Brain microvascular endothelial cell (primary cell): ENCODE measurements at regions not wholly inside any gene's neighbourhood (a gene's known extent, or its start where the extent isn't known, plus 50 kb on each side); places are given as distances from the start of the nearest gene placed in this dataset.

Experiments used
- DNase-seq: peaks from one replicate; pipeline ENCODE4 v3.0.0-alpha.2; 2020
- H3K27ac ChIP-seq: fragments of 250-450 bp; sonication (Bioruptor Pico); 2 replicates; pipeline ENCODE4 v1.5.1; 2020; ENCODE audit warnings: mild to moderate bottlenecking, moderate library complexity
- H3K27me3 ChIP-seq: fragments of 250-450 bp; sonication (Bioruptor Pico); replicated peaks from 2 replicates; pipeline ENCODE4 v1.5.1; 2020; ENCODE audit warnings: mild to moderate bottlenecking
- H3K36me3 ChIP-seq: fragments of 250-450 bp; sonication (Bioruptor Pico); replicated peaks from 2 replicates; pipeline ENCODE4 v1.5.1; 2020; ENCODE audit warnings: mild to moderate bottlenecking
- H3K4me3 ChIP-seq: 2 replicates; pipeline ENCODE4 v1.5.1; 2011; ENCODE audit warnings: low read depth, mild to moderate bottlenecking, control low read depth, low read length, moderate library complexity
- CTCF ChIP-seq: IDR thresholded peaks from 2 replicates; pipeline ENCODE4 v1.5.1; 2011; ENCODE audit warnings: low read depth, mild to moderate bottlenecking, moderate library complexity, low read length, control low read depth, inconsistent platforms; ENCODE audit errors: missing control alignments
- in situ Hi-C: cut with HindIII; loops from 2 replicates; pipeline ENCODE4 v1.10.0; 2017; ENCODE audit warnings: low sequenced_read_pairs, low pct_ligation_motif_present

- TF ChIP-seq CTCF = no peak
These were observed 1084.5 kb upstream of the FLRT2 start for GRCh38 chr14:84445486-84445885.

GRCh38 chr14:84446250-84446649 lies 1083.7 kb upstream of the FLRT2 start:
- no peak for TF ChIP-seq CTCF
- DNase-seq = no peak
- Histone ChIP-seq H3K27ac (no peak overlapping the region), H3K36me3 (no peaks in the 10 kb centered on the region), H3K27me3 (no peaks in the 10 kb centered on the region), H3K4me3 (no peak overlapping the region)
- in situ Hi-C loops = no loop called here

More at GRCh38 chr14:84445486-84445885, 1084.5 kb upstream of the FLRT2 start:
- Histone ChIP-seq H3K36me3 (no peaks in the 10 kb centered on the region), H3K4me3 (no peak overlapping the region), H3K27ac (no peak overlapping the region), H3K27me3 (no peaks in the 10 kb centered on the region)
- DNase-seq = no peak
- in situ Hi-C loops = no loop called here

GRCh38 chr14:84453307-84453950 lies 1076.5 kb upstream of the FLRT2 start:
- DNase-seq = no peak
- Histone ChIP-seq H3K36me3 (no peaks in the 10 kb centered on the region), H3K4me3 (no peak overlapping the region), H3K27me3 (no peaks in the 10 kb centered on the region), H3K27ac (no peak overlapping the region)
- no peak for TF ChIP-seq CTCF
- in situ Hi-C loops = no loop called here

- no peak for DNase-seq
- no peak overlapping the region for H3K4me3 ChIP-seq
- H3K27ac ChIP-seq = no peak overlapping the region
- in situ Hi-C loops = no loop called here
- no peak for TF ChIP-seq CTCF
- no peaks in the 10 kb centered on the region for H3K36me3 ChIP-seq
- no peaks in the 10 kb centered on the region for H3K27me3 ChIP-seq
These were observed 1075.8 kb upstream of the FLRT2 start for GRCh38 chr14:84454114-84454513.

- H3K27me3 ChIP-seq = no peaks in the 10 kb centered on the region
- no peak for TF ChIP-seq CTCF
- in situ Hi-C loops = no loop called here
- no peaks in the 10 kb centered on the region for H3K36me3 ChIP-seq
- no peak overlapping the region for H3K4me3 ChIP-seq
- H3K27ac ChIP-seq = no peak overlapping the region
- DNase-seq = no peak
These were observed 1073.0 kb upstream of the FLRT2 start for GRCh38 chr14:84456946-84457345.

- no peak for DNase-seq
- no peaks in the 10 kb centered on the region for H3K27me3 ChIP-seq
- no peak for TF ChIP-seq CTCF
- H3K36me3 ChIP-seq = no peaks in the 10 kb centered on the region
- no peak overlapping the region for H3K27ac ChIP-seq
- H3K4me3 ChIP-seq = no peak overlapping the region
- in situ Hi-C loops = no loop called here
These were observed 1071.1 kb upstream of the FLRT2 start for GRCh38 chr14:84458881-84459280.
